ENCODE measurements at regions not wholly inside any gene's neighbourhood (a gene's known extent, or its start where the extent isn't known, plus 50 kb on each side); places are given as distances from the start of the nearest gene placed in this dataset.

- in situ Hi-C loops (cut with MboI; ENCODE audit: low pct_unique_long_range_greater_than_20kb, low sequenced_read_pairs, unreplicated experiment): no loop called here
- DNase-seq (ENCODE audit: low spot score): no peak
Measured at GRCh38 chr5:14036947-14037346, 92.5 kb upstream of the DNAH5 start.

GRCh38 chr5:14036514-14036913 lies 92.0 kb upstream of the DNAH5 start:
- TF ChIP-seq, protein P1, sequence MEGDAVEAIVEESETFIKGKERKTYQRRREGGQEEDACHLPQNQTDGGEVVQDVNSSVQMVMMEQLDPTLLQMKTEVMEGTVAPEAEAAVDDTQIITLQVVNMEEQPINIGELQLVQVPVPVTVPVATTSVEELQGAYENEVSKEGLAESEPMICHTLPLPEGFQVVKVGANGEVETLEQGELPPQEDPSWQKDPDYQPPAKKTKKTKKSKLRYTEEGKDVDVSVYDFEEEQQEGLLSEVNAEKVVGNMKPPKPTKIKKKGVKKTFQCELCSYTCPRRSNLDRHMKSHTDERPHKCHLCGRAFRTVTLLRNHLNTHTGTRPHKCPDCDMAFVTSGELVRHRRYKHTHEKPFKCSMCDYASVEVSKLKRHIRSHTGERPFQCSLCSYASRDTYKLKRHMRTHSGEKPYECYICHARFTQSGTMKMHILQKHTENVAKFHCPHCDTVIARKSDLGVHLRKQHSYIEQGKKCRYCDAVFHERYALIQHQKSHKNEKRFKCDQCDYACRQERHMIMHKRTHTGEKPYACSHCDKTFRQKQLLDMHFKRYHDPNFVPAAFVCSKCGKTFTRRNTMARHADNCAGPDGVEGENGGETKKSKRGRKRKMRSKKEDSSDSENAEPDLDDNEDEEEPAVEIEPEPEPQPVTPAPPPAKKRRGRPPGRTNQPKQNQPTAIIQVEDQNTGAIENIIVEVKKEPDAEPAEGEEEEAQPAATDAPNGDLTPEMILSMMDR (IDR thresholded peaks at IDR 0.05; ENCODE audit: extremely low read depth, insufficient read depth, missing control alignments): no peak
- in situ Hi-C loops (cut with MboI; ENCODE audit: low pct_unique_long_range_greater_than_20kb, low sequenced_read_pairs, unreplicated experiment): no loop called here
- no peak for DNase-seq (ENCODE audit: low spot score)

More at GRCh38 chr5:14036947-14037346, 92.5 kb upstream of the DNAH5 start:
- TF ChIP-seq, protein P1 (IDR thresholded peaks at IDR 0.05; ENCODE audit: extremely low read depth, insufficient read depth, missing control alignments): no peak

DNA sequence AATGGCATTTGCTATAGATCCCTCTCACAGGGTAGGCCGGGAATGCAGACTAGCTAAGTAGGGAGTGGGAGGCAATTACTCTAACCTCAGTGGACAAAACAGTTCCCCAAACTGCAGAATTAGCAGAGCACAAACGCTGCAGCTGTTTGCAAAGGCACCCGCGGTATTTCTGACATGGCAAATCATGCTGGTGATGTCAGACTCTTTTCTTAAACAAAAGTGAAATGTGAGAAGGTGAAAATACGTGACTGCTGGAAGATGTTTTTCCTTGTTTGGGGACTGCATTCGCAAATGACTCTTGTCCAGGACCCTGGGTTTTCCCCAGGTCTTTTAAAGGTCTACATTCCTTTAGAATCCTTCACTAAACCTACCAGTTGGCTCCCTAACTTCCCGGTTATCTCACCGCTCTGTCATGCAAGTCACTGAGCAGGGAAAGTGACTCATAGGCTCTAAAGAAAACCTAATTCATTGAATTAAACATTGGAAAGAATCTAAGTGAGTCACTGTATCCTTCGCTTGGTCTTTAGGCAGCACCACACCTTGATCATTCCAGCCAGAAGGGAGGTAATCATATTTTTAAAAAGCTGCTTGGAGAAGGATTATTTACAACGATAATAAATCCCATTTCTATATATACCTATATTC lies 91.5 kb upstream of the DNAH5 start:
- peak; percentile 15 for DNase-seq (ENCODE audit: low spot score)
- in situ Hi-C loops (cut with MboI; ENCODE audit: low pct_unique_long_range_greater_than_20kb, low sequenced_read_pairs, unreplicated experiment): no loop called here
- TF ChIP-seq, protein P1 (IDR thresholded peaks at IDR 0.05; ENCODE audit: extremely low read depth, insufficient read depth, missing control alignments): no peak

GRCh38 chr5:14034963-14035362 lies 90.5 kb upstream of the DNAH5 start:
- in situ Hi-C loops (cut with MboI; ENCODE audit: low pct_unique_long_range_greater_than_20kb, low sequenced_read_pairs, unreplicated experiment): no loop called here
- TF ChIP-seq, protein P1 (IDR thresholded peaks at IDR 0.05; ENCODE audit: extremely low read depth, insufficient read depth, missing control alignments): no peak
- DNase-seq (ENCODE audit: low spot score): no peak

- no peak for DNase-seq (ENCODE audit: low spot score)
- in situ Hi-C loops (cut with MboI; ENCODE audit: low pct_unique_long_range_greater_than_20kb, low sequenced_read_pairs, unreplicated experiment): no loop called here
- TF ChIP-seq, protein P1 (IDR thresholded peaks at IDR 0.05; ENCODE audit: extremely low read depth, insufficient read depth, missing control alignments): no peak
Measured at GRCh38 chr5:14032918-14033317, 88.4 kb upstream of the DNAH5 start.

GRCh38 chr5:14028938-14029584 lies 84.6 kb upstream of the DNAH5 start:
- TF ChIP-seq, protein P1 (IDR thresholded peaks at IDR 0.05; ENCODE audit: extremely low read depth, insufficient read depth, missing control alignments): no peak
- in situ Hi-C loops (cut with MboI; ENCODE audit: low pct_unique_long_range_greater_than_20kb, low sequenced_read_pairs, unreplicated experiment): no loop called here
- no peak for DNase-seq (ENCODE audit: low spot score)

Data from GM13977 (cell line).